Liver (tissue), 3 donors: ENCODE measurements at regions not wholly inside any gene's neighbourhood (a gene's known extent, or its start where the extent isn't known, plus 50 kb on each side); places are given as distances from the start of the nearest gene placed in this dataset.

Experiments used
- CTCF ChIP-seq: fragments of 150-350 bp; IDR thresholded peaks from 2 replicates; pipeline ENCODE4 v1.5.1; 2017; ENCODE audit warnings: improper control_type of control experiment, low read depth, low read length; ENCODE audit not compliant: missing input control
- EGR1 ChIP-seq, 2 donors: IDR thresholded peaks; 2 replicates each; pipeline ENCODE4 v1.6.1; 2016 to 2018; ENCODE audit warnings: antibody characterized with exemption in 2 of 2, low read depth in 2 of 2
- GABPA ChIP-seq, 2 donors: IDR thresholded peaks in 1 of 2; conservative IDR thresholded peaks in 1 of 2; 2 replicates each; pipeline ENCODE4 v1.6.1; 2016; ENCODE audit warnings: antibody characterized with exemption in 2 of 2, mild to moderate bottlenecking in 1 of 2, moderate library complexity in 1 of 2
- JUND ChIP-seq, 2 donors: IDR thresholded peaks; 2 replicates each; pipeline ENCODE4 v1.6.1; 2016; ENCODE audit warnings: antibody characterized with exemption in 2 of 2
- RAD21 ChIP-seq, 2 donors: IDR thresholded peaks; 2 replicates each; pipeline ENCODE4 v1.6.1; 2016; ENCODE audit warnings: antibody characterized with exemption in 2 of 2, mild to moderate bottlenecking in 2 of 2
- RXRA ChIP-seq, 2 donors: IDR thresholded peaks; 2 replicates each; pipeline ENCODE4 v1.6.1; 2017 to 2018; ENCODE audit warnings: antibody characterized with exemption in 2 of 2, mild to moderate bottlenecking in 1 of 2
- TAF1 ChIP-seq: conservative IDR thresholded peaks from 2 replicates; pipeline ENCODE4 v1.6.1; 2016; ENCODE audit warnings: antibody characterized with exemption, mild to moderate bottlenecking
- YY1 ChIP-seq: IDR thresholded peaks from 2 replicates; pipeline ENCODE4 v1.6.1; 2016; ENCODE audit warnings: antibody characterized with exemption, mild to moderate bottlenecking
- TF ChIP-seq, protein P1 (sequence below): IDR thresholded peaks from 2 replicates; pipeline ENCODE4 v1.6.1; 2016; ENCODE audit warnings: antibody characterized with exemption
- TF ChIP-seq, protein P2 (sequence below): IDR thresholded peaks from 2 replicates; pipeline ENCODE4 v1.6.1; 2016; ENCODE audit warnings: antibody characterized with exemption, mild to moderate bottlenecking
- TF ChIP-seq, protein P3 (sequence below): IDR thresholded peaks from 2 replicates; pipeline ENCODE4 v1.6.1; 2016; ENCODE audit warnings: antibody characterized with exemption
- donor health status: healthy.
- donor health status: healthy.

- TF ChIP-seq CTCF (no peak), YY1 (no peak), EGR1 (IDR thresholded peaks at IDR 0.05; ENCODE audit: low read depth in 2 of 2) (no peak), RAD21 (IDR thresholded peaks at IDR 0.05) (no peak), RXRA (IDR thresholded peaks at IDR 0.05) (no peak), JUND (IDR thresholded peaks at IDR 0.05) (no peak), TAF1 (no peak), GABPA (IDR thresholded peaks at IDR 0.05 in 1 of 2, conservative IDR thresholded peaks at IDR 0.05 in 1 of 2) (no peak)
- TF ChIP-seq, protein P1, sequence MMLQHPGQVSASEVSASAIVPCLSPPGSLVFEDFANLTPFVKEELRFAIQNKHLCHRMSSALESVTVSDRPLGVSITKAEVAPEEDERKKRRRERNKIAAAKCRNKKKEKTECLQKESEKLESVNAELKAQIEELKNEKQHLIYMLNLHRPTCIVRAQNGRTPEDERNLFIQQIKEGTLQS = no peak
- TF ChIP-seq, protein P2, sequence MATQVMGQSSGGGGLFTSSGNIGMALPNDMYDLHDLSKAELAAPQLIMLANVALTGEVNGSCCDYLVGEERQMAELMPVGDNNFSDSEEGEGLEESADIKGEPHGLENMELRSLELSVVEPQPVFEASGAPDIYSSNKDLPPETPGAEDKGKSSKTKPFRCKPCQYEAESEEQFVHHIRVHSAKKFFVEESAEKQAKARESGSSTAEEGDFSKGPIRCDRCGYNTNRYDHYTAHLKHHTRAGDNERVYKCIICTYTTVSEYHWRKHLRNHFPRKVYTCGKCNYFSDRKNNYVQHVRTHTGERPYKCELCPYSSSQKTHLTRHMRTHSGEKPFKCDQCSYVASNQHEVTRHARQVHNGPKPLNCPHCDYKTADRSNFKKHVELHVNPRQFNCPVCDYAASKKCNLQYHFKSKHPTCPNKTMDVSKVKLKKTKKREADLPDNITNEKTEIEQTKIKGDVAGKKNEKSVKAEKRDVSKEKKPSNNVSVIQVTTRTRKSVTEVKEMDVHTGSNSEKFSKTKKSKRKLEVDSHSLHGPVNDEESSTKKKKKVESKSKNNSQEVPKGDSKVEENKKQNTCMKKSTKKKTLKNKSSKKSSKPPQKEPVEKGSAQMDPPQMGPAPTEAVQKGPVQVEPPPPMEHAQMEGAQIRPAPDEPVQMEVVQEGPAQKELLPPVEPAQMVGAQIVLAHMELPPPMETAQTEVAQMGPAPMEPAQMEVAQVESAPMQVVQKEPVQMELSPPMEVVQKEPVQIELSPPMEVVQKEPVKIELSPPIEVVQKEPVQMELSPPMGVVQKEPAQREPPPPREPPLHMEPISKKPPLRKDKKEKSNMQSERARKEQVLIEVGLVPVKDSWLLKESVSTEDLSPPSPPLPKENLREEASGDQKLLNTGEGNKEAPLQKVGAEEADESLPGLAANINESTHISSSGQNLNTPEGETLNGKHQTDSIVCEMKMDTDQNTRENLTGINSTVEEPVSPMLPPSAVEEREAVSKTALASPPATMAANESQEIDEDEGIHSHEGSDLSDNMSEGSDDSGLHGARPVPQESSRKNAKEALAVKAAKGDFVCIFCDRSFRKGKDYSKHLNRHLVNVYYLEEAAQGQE = no peak
- TF ChIP-seq, protein P3, sequence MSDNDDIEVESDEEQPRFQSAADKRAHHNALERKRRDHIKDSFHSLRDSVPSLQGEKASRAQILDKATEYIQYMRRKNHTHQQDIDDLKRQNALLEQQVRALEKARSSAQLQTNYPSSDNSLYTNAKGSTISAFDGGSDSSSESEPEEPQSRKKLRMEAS = no peak
Observed at GRCh38 chr15:55033574-55033973, 163.2 kb downstream of the RSL24D1 start.
